Esophagus squamous epithelium (tissue), 5 donors: ENCODE measurements at regions not wholly inside any gene's neighbourhood (a gene's known extent, or its start where the extent isn't known, plus 50 kb on each side); places are given as distances from the start of the nearest gene placed in this dataset.

Experiments used
- DNase-seq: peaks from one replicate; lab custom pipeline; 2025; lab: John Stamatoyannopoulos, UW
- H3K27ac ChIP-seq, 4 donors: fragments of 200-600 bp; sonication (generic); one replicate each; pipeline ENCODE4 v1.5.1; 2016 to 2019; ENCODE audit warnings: mild to moderate bottlenecking in 1 of 4
- H3K27me3 ChIP-seq, 4 donors: fragments of 200-600 bp; sonication (generic); 1 replicate in 3 of 4; 2 replicates in 1 of 4; pipeline versions ENCODE4 v1.5.1 to v1.6.0; 2017 to 2021; ENCODE audit warnings: antibody characterized with exemption in 1 of 4
- H3K36me3 ChIP-seq, 3 donors: fragments of 200-600 bp; sonication (generic); one replicate each; pipeline ENCODE4 v1.5.1; 2016 to 2019
- H3K4me1 ChIP-seq, 3 donors: fragments of 200-600 bp; sonication (generic); one replicate each; pipeline ENCODE4 v1.5.1; 2017 to 2019
- H3K4me3 ChIP-seq, 4 donors: fragments of 200-600 bp; sonication (generic); 1 replicate in 3 of 4; 2 replicates in 1 of 4; pipeline ENCODE4 v1.5.1; 2016 to 2019; ENCODE audit warnings: mild to moderate bottlenecking in 2 of 4, moderate library complexity in 1 of 4
- H3K9me3 ChIP-seq, 3 donors: fragments of 200-600 bp; sonication (generic); one replicate each; pipeline ENCODE4 v1.5.1; 2016 to 2019
- CTCF ChIP-seq, 6 experiments: fragments of 450-650 bp in 4 of 6; fragments of 200-600 bp in 2 of 6; sonication (generic) in 2 of 6; IDR thresholded peaks; one replicate each; pipeline ENCODE4 v1.5.1; 2016 to 2019; ENCODE audit warnings: antibody characterized with exemption in 6 of 6, mild to moderate bottlenecking in 4 of 6, moderate library complexity in 4 of 6
- POLR2A ChIP-seq, 4 donors: fragments of 450-650 bp; IDR thresholded peaks; one replicate each; pipeline ENCODE4 v1.6.1; 2017; ENCODE audit warnings: antibody characterized with exemption in 4 of 4, mild to moderate bottlenecking in 4 of 4, moderate library complexity in 3 of 4
- WGBS, 2 donors: methylation state at CpG; one replicate each; pipeline ENCODE4 v1.1.5; 2018; 5-methylcytosine and 5-hydroxymethylcytosine counted together
- intact Hi-C: fragments of 100-400 bp; cut with DNase I; formaldehyde crosslinking; loops from one replicate; pipeline ENCODE4 v1.15.0; 2022
- donor health status: DM: yes; HTN: yes; CAD: no.

- intact Hi-C loops = no loop called here
- DNase-seq = no peak
- Histone ChIP-seq H3K27ac (no peak overlapping the region), H3K36me3 (no peaks in the 10 kb centered on the region), H3K27me3 (no peaks in the 10 kb centered on the region), H3K4me3 (no peak overlapping the region), H3K9me3 (no peaks in the 10 kb centered on the region), H3K4me1 (peaks cover 0 to 5% (median 0%) of the 10 kb centered on the region in 3 donors)
- TF ChIP-seq CTCF (IDR thresholded peaks at IDR 0.05) (no peak), POLR2A (IDR thresholded peaks at IDR 0.05) (no peak)
- WGBS, 2 donors = 13 to 27% methylated on average over 2 of the region's 2 CpGs
These were observed 176.3 kb downstream of the TLE1 start for GRCh38 chr9:81513059-81513458.

- TF ChIP-seq CTCF (IDR thresholded peaks at IDR 0.05) (no peak), POLR2A (IDR thresholded peaks at IDR 0.05) (no peak)
- Histone ChIP-seq H3K4me1 (peaks cover 0 to 5% (median 0%) of the 10 kb centered on the region in 3 donors), H3K27me3 (no peaks in the 10 kb centered on the region), H3K9me3 (no peaks in the 10 kb centered on the region), H3K4me3 (no peak overlapping the region), H3K36me3 (no peaks in the 10 kb centered on the region), H3K27ac (no peak overlapping the region)
- intact Hi-C loops = no loop called here
- WGBS, 2 donors = 50 to 75% methylated on average over 1 of the region's 1 CpG
- no peak for DNase-seq
These were observed 176.7 kb downstream of the TLE1 start for GRCh38 chr9:81512641-81513040.

GRCh38 chr9:81508476-81508875 is 180.9 kb downstream of the TLE1 start:
- no peak for TF ChIP-seq CTCF (IDR thresholded peaks at IDR 0.05)
- TF ChIP-seq POLR2A (IDR thresholded peaks at IDR 0.05) = no peak
- no peak for DNase-seq
- 81 to 90% methylated on average over 9 of the region's 12 CpGs for WGBS, 2 donors
- Histone ChIP-seq H3K27me3 (no peaks in the 10 kb centered on the region), H3K9me3 (no peaks in the 10 kb centered on the region), H3K27ac (no peak overlapping the region), H3K4me1 (peaks cover 0 to 5% (median 0%) of the 10 kb centered on the region in 3 donors), H3K4me3 (no peak overlapping the region), H3K36me3 (no peaks in the 10 kb centered on the region)
- intact Hi-C loops = no loop called here

- WGBS, 2 donors = 81 to 100% methylated on average over 6 to 7 of the region's 32 CpGs
- intact Hi-C loops = no loop called here
- H3K36me3 ChIP-seq = no peaks in the 10 kb centered on the region
These were observed 182.1 kb downstream of the TLE1 start for GRCh38 chr9:81506941-81507864.

More at GRCh38 chr9:81506941-81507864, 182.1 kb downstream of the TLE1 start:
- Histone ChIP-seq H3K9me3 (no peaks in the 10 kb centered on the region), H3K4me1 (no peaks in the 10 kb centered on the region), H3K27me3 (no peaks in the 10 kb centered on the region), H3K27ac (no peak overlapping the region), H3K4me3 (no peak overlapping the region)
- no peak for DNase-seq
- no peak for TF ChIP-seq POLR2A (IDR thresholded peaks at IDR 0.05)
- no peak for TF ChIP-seq CTCF (IDR thresholded peaks at IDR 0.05)
